ENCODE measurements at regions not wholly inside any gene's neighbourhood (a gene's known extent, or its start where the extent isn't known, plus 50 kb on each side); places are given as distances from the start of the nearest gene placed in this dataset.
"Not testable (repeated sequence)": the region's sequence is repeated elsewhere in the genome, so short reads cannot be mapped to it uniquely, and the experiment has no call there.

- Mint-ChIP-seq H3K27me3 (ENCODE audit: low read depth) (peaks cover 37% of the 10 kb centered on the region), H3K4me3 (no peak overlapping the region), H3K36me3 (ENCODE audit: insufficient read depth in 2 of 2) (peaks cover 0 to 2% of the 10 kb centered on the region in 2 donors), H3K9me3 (peaks cover 3 to 5% of the 10 kb centered on the region in 2 donors), H3K27ac (no peak overlapping the region), H3K4me1 (ENCODE audit: low read depth) (no peaks in the 10 kb centered on the region)
- no peak for ATAC-seq (replicated peaks in 1 of 2)
- DNase-seq, result no peak
These were observed 110.0 kb upstream of the FAM204A start for GRCh38 chr10:118452098-118452497.

GRCh38 chr10:118449521-118449920, 107.4 kb upstream of the FAM204A start:
- Mint-ChIP-seq H3K27me3 (ENCODE audit: low read depth) (peaks cover 37% of the 10 kb centered on the region), H3K4me3 (no peak overlapping the region)

GRCh38 chr10:118448744-118449143, 106.6 kb upstream of the FAM204A start:
- Mint-ChIP-seq H3K36me3 (ENCODE audit: insufficient read depth in 2 of 2) (peaks cover 0 to 2% of the 10 kb centered on the region in 2 donors), H3K4me1 (ENCODE audit: low read depth) (no peaks in the 10 kb centered on the region), H3K4me3 (no peak overlapping the region), H3K9me3 (peaks cover 3 to 5% of the 10 kb centered on the region in 2 donors), H3K27me3 (ENCODE audit: low read depth) (peaks cover 37% of the 10 kb centered on the region), H3K27ac (no peak overlapping the region)
- ATAC-seq (replicated peaks in 1 of 2) (no peak), DNase-seq (no peak)

More at GRCh38 chr10:118449521-118449920, 107.4 kb upstream of the FAM204A start:
- Mint-ChIP-seq H3K36me3 (ENCODE audit: insufficient read depth in 2 of 2) (peaks cover 0 to 2% of the 10 kb centered on the region in 2 donors), H3K9me3 (peaks cover 3 to 5% of the 10 kb centered on the region in 2 donors), H3K4me1 (ENCODE audit: low read depth) (no peaks in the 10 kb centered on the region), H3K27ac (no peak overlapping the region)
- no peak for ATAC-seq (replicated peaks in 1 of 2)
- no peak for DNase-seq

- DNase-seq (no peak), ATAC-seq (replicated peaks in 1 of 2) (no peak)
- Mint-ChIP-seq H3K36me3 (ENCODE audit: insufficient read depth in 2 of 2) (peaks cover 0 to 2% of the 10 kb centered on the region in 2 donors), H3K9me3 (peaks cover 3 to 5% of the 10 kb centered on the region in 2 donors), H3K27ac (no peak overlapping the region), H3K4me3 (no peak overlapping the region), H3K4me1 (ENCODE audit: low read depth) (no peaks in the 10 kb centered on the region), H3K27me3 (ENCODE audit: low read depth) (peaks cover 40% of the 10 kb centered on the region)
These were observed 105.5 kb upstream of the FAM204A start for GRCh38 chr10:118447478-118448270.

GRCh38 chr10:118445535-118445934, 103.4 kb upstream of the FAM204A start:
- no peak overlapping the region for H3K4me3 Mint-ChIP-seq
- no peaks in the 10 kb centered on the region for H3K4me1 Mint-ChIP-seq (ENCODE audit: low read depth)
- H3K27me3 Mint-ChIP-seq (ENCODE audit: low read depth), result peaks cover 38% of the 10 kb centered on the region
- DNase-seq (no peak), ATAC-seq (replicated peaks in 1 of 2) (no peak)
- no peaks in the 10 kb centered on the region for H3K9me3 Mint-ChIP-seq
- H3K27ac Mint-ChIP-seq, result no peak overlapping the region
- H3K36me3 Mint-ChIP-seq (ENCODE audit: insufficient read depth in 2 of 2), result no peaks in the 10 kb centered on the region

- Mint-ChIP-seq H3K9me3 (no peaks in the 10 kb centered on the region), H3K4me1 (ENCODE audit: low read depth) (no peaks in the 10 kb centered on the region), H3K36me3 (ENCODE audit: insufficient read depth in 2 of 2) (no peaks in the 10 kb centered on the region), H3K27ac (no peak overlapping the region), H3K27me3 (ENCODE audit: low read depth) (peaks cover 36% of the 10 kb centered on the region), H3K4me3 (no peak overlapping the region)
- ATAC-seq (replicated peaks in 1 of 2) (no peak), DNase-seq (no peak)
These were observed 101.9 kb upstream of the FAM204A start for GRCh38 chr10:118444069-118444468.

GRCh38 chr10:118442032-118442431, 99.9 kb upstream of the FAM204A start:
- ATAC-seq (replicated peaks in 1 of 2) (no peak), DNase-seq (no peak)
- H3K9me3 Mint-ChIP-seq, result no peaks in the 10 kb centered on the region

GRCh38 chr10:118439824-118440223, 97.7 kb upstream of the FAM204A start:
- Mint-ChIP-seq H3K27me3 (ENCODE audit: low read depth) (peaks cover 48% of the 10 kb centered on the region), H3K4me1 (ENCODE audit: low read depth) (no peaks in the 10 kb centered on the region), H3K36me3 (ENCODE audit: insufficient read depth in 2 of 2) (no peaks in the 10 kb centered on the region), H3K9me3 (no peaks in the 10 kb centered on the region), H3K27ac (no peak overlapping the region), H3K4me3 (no peak overlapping the region)
- no peak for ATAC-seq (replicated peaks in 1 of 2)
- DNase-seq, result no peak

More at GRCh38 chr10:118442032-118442431, 99.9 kb upstream of the FAM204A start:
- Mint-ChIP-seq H3K27ac (no peak overlapping the region), H3K27me3 (ENCODE audit: low read depth) (peaks cover 39% of the 10 kb centered on the region), H3K36me3 (ENCODE audit: insufficient read depth in 2 of 2) (no peaks in the 10 kb centered on the region), H3K4me1 (ENCODE audit: low read depth) (no peaks in the 10 kb centered on the region), H3K4me3 (no peak overlapping the region)

- ATAC-seq (replicated peaks in 1 of 2) (no peak), DNase-seq (no peak)
- Mint-ChIP-seq H3K27ac (no peak overlapping the region), H3K36me3 (ENCODE audit: insufficient read depth in 2 of 2) (no peaks in the 10 kb centered on the region), H3K27me3 (ENCODE audit: low read depth) (peaks cover 42% of the 10 kb centered on the region), H3K9me3 (no peaks in the 10 kb centered on the region), H3K4me3 (no peak overlapping the region), H3K4me1 (ENCODE audit: low read depth) (no peaks in the 10 kb centered on the region)
These were observed 94.6 kb upstream of the FAM204A start for GRCh38 chr10:118436742-118437141.

- ATAC-seq (replicated peaks in 1 of 2) (no peak), DNase-seq (no peak)
- Mint-ChIP-seq H3K4me3 (no peak overlapping the region), H3K27me3 (ENCODE audit: low read depth) (peaks cover 12% of the 10 kb centered on the region), H3K27ac (no peak overlapping the region), H3K9me3 (no peaks in the 10 kb centered on the region), H3K4me1 (ENCODE audit: low read depth) (no peaks in the 10 kb centered on the region), H3K36me3 (ENCODE audit: insufficient read depth in 2 of 2) (no peaks in the 10 kb centered on the region)
These were observed 88.1 kb upstream of the FAM204A start for GRCh38 chr10:118430190-118430589.

GRCh38 chr10:118423800-118424442, 81.8 kb upstream of the FAM204A start:
- peak; percentile 91 to 95 for ATAC-seq (replicated peaks in 1 of 2)
- Mint-ChIP-seq H3K36me3 (ENCODE audit: insufficient read depth in 2 of 2) (no peaks in the 10 kb centered on the region), H3K27ac (no peak overlapping the region), H3K9me3 (no peaks in the 10 kb centered on the region), H3K4me1 (ENCODE audit: low read depth) (no peaks in the 10 kb centered on the region), H3K27me3 (ENCODE audit: low read depth) (peaks cover 11% of the 10 kb centered on the region), H3K4me3 (no peak overlapping the region)
- peak; percentile 67 to 71 for DNase-seq

- Mint-ChIP-seq H3K9me3 (no peaks in the 10 kb centered on the region), H3K4me1 (ENCODE audit: low read depth) (no peaks in the 10 kb centered on the region), H3K4me3 (no peak overlapping the region), H3K36me3 (ENCODE audit: insufficient read depth in 2 of 2) (no peaks in the 10 kb centered on the region), H3K27ac (no peak overlapping the region), H3K27me3 (ENCODE audit: low read depth) (peaks cover 14% of the 10 kb centered on the region)
- DNase-seq (no peak), ATAC-seq (replicated peaks in 1 of 2) (no peak)
These were observed 80.1 kb upstream of the FAM204A start for GRCh38 chr10:118422241-118422640.

- H3K4me3 Mint-ChIP-seq; ATAC-seq (replicated peaks in 1 of 2); H3K9me3 Mint-ChIP-seq; H3K4me1 Mint-ChIP-seq (ENCODE audit: low read depth); H3K36me3 Mint-ChIP-seq (ENCODE audit: insufficient read depth in 2 of 2); H3K27ac Mint-ChIP-seq; DNase-seq: not testable (repeated sequence)
- peaks cover 19% of the 10 kb centered on the region for H3K27me3 Mint-ChIP-seq (ENCODE audit: low read depth)
These were observed 77.9 kb upstream of the FAM204A start for GRCh38 chr10:118420049-118420448.
